ENCODE measurements at regions not wholly inside any gene's neighbourhood (a gene's known extent, or its start where the extent isn't known, plus 50 kb on each side); places are given as distances from the start of the nearest gene placed in this dataset.

DNA sequence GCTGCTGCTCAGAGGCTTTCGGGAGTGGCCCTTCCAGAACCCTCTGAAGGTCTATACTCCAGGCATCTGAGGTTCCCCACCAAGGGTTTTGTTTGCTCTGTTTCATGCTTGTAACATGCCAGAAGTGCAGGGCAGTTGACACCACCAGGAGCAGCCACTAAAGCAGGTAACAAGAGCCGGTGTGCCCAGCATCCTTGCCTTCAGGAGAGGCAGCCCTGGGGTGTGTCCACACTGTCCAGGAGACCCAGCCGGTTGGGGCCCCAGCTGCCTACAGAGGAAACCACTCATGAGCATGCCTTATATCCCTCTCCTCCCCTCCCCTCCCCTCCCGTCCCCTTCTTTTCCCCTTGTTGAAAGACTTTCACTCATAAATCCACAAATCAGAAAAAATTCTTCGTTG lies 93.1 kb downstream of the CD8B2 start:
- WGBS, 2 donors: 86 to 90% methylated on average over 5 of the region's 5 CpGs
- no peak overlapping the region for H3K4me3 ChIP-seq (ENCODE audit: low read depth, poor library complexity, severe bottlenecking)
- intact Hi-C loops (cut with DNase I; ENCODE audit: low total_unique reads): no loop called here
- TF ChIP-seq, protein P1, sequence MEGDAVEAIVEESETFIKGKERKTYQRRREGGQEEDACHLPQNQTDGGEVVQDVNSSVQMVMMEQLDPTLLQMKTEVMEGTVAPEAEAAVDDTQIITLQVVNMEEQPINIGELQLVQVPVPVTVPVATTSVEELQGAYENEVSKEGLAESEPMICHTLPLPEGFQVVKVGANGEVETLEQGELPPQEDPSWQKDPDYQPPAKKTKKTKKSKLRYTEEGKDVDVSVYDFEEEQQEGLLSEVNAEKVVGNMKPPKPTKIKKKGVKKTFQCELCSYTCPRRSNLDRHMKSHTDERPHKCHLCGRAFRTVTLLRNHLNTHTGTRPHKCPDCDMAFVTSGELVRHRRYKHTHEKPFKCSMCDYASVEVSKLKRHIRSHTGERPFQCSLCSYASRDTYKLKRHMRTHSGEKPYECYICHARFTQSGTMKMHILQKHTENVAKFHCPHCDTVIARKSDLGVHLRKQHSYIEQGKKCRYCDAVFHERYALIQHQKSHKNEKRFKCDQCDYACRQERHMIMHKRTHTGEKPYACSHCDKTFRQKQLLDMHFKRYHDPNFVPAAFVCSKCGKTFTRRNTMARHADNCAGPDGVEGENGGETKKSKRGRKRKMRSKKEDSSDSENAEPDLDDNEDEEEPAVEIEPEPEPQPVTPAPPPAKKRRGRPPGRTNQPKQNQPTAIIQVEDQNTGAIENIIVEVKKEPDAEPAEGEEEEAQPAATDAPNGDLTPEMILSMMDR (IDR thresholded peaks at IDR 0.05): no peak
- no peak for TF ChIP-seq POLR2A (IDR thresholded peaks at IDR 0.05)
- no peak for DNase-seq (ENCODE audit: low spot score in 2 of 2)

DNA sequence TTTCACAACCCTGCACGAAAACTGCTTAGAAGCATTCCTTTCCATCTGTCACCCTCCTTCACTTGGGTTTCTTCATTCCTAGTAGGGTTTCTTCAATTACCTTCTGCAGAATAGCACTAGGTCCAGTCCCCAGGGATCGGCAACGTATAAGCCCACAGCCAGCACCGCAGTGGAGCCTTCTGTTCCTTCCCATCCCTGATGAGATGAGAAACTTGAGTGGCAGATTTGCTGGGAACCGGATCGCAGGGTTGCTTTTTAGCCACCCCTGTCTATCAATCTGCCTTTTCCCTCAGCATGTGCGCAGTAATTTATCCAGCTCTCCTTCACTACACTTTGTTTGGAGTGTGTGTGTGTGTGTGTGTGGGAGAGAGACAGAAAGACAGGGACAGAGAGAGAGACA lies 94.2 kb downstream of the CD8B2 start:
- intact Hi-C loops (cut with DNase I; ENCODE audit: low total_unique reads): no loop called here
- TF ChIP-seq POLR2A (IDR thresholded peaks at IDR 0.05): no peak
- TF ChIP-seq, protein P1 (IDR thresholded peaks at IDR 0.05): no peak
- 85 to 88% methylated on average over 7 of the region's 7 CpGs for WGBS, 2 donors

GRCh38 chr2:106581755-106582147 lies 94.6 kb downstream of the CD8B2 start:
- 32 to 33% methylated on average over 3 of the region's 3 CpGs for WGBS, 2 donors
- TF ChIP-seq, protein P1 (IDR thresholded peaks at IDR 0.05): no peak
- TF ChIP-seq POLR2A (IDR thresholded peaks at IDR 0.05): no peak
- H3K4me3 ChIP-seq (ENCODE audit: low read depth, poor library complexity, severe bottlenecking): no peak overlapping the region
- intact Hi-C loops (cut with DNase I; ENCODE audit: low total_unique reads): no loop called here
- no peak for DNase-seq (ENCODE audit: low spot score in 2 of 2)

More for the DNA sequence above, 94.2 kb downstream of the CD8B2 start:
- DNase-seq (ENCODE audit: low spot score in 2 of 2): no peak
- H3K4me3 ChIP-seq (ENCODE audit: low read depth, poor library complexity, severe bottlenecking): no peak overlapping the region

GRCh38 chr2:106582148-106583143 lies 95.3 kb downstream of the CD8B2 start:
- TF ChIP-seq, protein P1 (IDR thresholded peaks at IDR 0.05): peak in 1 of 3 donors; percentile 58
- no peak for TF ChIP-seq POLR2A (IDR thresholded peaks at IDR 0.05)

DNA sequence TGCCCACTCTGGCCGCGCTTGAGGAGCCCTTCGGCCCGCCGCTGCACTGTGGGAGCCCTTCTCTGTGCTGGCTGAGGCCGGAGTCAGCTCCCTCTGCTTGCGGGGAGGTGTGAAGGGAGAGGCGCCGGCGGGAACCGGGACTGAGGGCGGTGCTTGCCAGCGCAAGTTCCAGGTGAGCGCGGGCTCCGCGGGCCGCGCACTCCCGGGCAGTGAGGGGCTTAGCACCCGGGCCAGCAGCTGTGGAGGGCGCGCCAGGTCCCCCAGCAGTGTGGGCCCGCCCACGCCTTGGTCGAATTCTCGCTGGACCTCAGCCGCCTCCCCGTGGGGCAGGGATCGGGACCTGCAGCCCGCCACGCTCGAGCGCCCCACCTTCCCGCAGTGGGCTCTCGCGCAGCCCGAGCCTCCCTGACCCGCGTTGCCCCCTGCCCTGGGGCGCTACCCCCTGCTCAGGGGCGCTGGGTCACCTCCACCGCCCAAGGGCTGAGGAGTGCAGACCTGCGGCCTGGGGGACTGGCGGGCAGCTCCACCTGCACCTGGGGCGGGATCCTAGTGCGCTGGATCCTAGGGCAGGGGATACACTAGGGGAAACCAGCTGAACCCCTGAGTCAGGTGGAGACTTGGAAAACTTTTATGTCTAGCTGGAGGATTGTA lies 97.3 kb downstream of the CD8B2 start:
- H3K4me3 ChIP-seq (ENCODE audit: low read depth, poor library complexity, severe bottlenecking): no peak overlapping the region
- WGBS, 2 donors: 46 to 73% methylated on average over 17 to 24 of the region's 47 CpGs
- DNase-seq (ENCODE audit: low spot score in 2 of 2): no peak
- TF ChIP-seq, protein P1 (IDR thresholded peaks at IDR 0.05): no peak
- TF ChIP-seq POLR2A (IDR thresholded peaks at IDR 0.05): no peak
- intact Hi-C loops (cut with DNase I; ENCODE audit: low total_unique reads): no loop called here

More at GRCh38 chr2:106582148-106583143, 95.3 kb downstream of the CD8B2 start:
- DNase-seq (ENCODE audit: low spot score in 2 of 2): peak; percentile 66 to 92
- intact Hi-C loops (cut with DNase I; ENCODE audit: low total_unique reads): no loop called here
- H3K4me3 ChIP-seq (ENCODE audit: low read depth, poor library complexity, severe bottlenecking): no peak overlapping the region
- 3% methylated on average over 29 of the region's 29 CpGs for WGBS, 2 donors

All from lower leg skin (tissue), 4 donors.